ENCODE measurements at regions not wholly inside any gene's neighbourhood (a gene's known extent, or its start where the extent isn't known, plus 50 kb on each side); places are given as distances from the start of the nearest gene placed in this dataset.

GRCh38 chr3:5494905-5495519 lies 307.5 kb downstream of the EDEM1 start:
- Histone ChIP-seq H3K4me1 (ENCODE audit: insufficient read depth) (no peaks in the 10 kb centered on the region), H3K4me3 (no peak overlapping the region), H3K36me3 (no peaks in the 10 kb centered on the region), H3K9me3 (no peaks in the 10 kb centered on the region), H3K27me3 (no peaks in the 10 kb centered on the region), H3K27ac (no peak overlapping the region)
- no peak for TF ChIP-seq POLR2A (IDR thresholded peaks at IDR 0.05)
- TF ChIP-seq CTCF (IDR thresholded peaks at IDR 0.05), result no peak
- TF ChIP-seq EP300 (IDR thresholded peaks at IDR 0.05), result no peak
- 67 to 84% methylated on average over 3 of the region's 3 CpGs; no CpG with 5 or more reads in 1 of the 3 donors for WGBS, 3 donors
- no peak for DNase-seq
- intact Hi-C loops (cut with DNase I), result no loop called here

GRCh38 chr3:5497497-5497896 lies 310.0 kb downstream of the EDEM1 start:
- TF ChIP-seq POLR2A (IDR thresholded peaks at IDR 0.05), result no peak
- no peak for TF ChIP-seq CTCF (IDR thresholded peaks at IDR 0.05)
- no peak for TF ChIP-seq EP300 (IDR thresholded peaks at IDR 0.05)
- no peaks in the 10 kb centered on the region for H3K36me3 ChIP-seq
- no peaks in the 10 kb centered on the region for H3K27me3 ChIP-seq
- no peaks in the 10 kb centered on the region for H3K9me3 ChIP-seq
- H3K27ac ChIP-seq, result no peak overlapping the region
- DNase-seq, result no peak
- H3K4me3 ChIP-seq, result no peak overlapping the region
- no peaks in the 10 kb centered on the region for H3K4me1 ChIP-seq (ENCODE audit: insufficient read depth)
- intact Hi-C loops (cut with DNase I), result no loop called here

- Histone ChIP-seq H3K36me3 (no peaks in the 10 kb centered on the region), H3K9me3 (no peaks in the 10 kb centered on the region), H3K27ac (no peak overlapping the region), H3K4me1 (ENCODE audit: insufficient read depth) (no peaks in the 10 kb centered on the region), H3K4me3 (no peak overlapping the region), H3K27me3 (no peaks in the 10 kb centered on the region)
- DNase-seq, result no peak
- no peak for TF ChIP-seq POLR2A (IDR thresholded peaks at IDR 0.05)
- no peak for TF ChIP-seq EP300 (IDR thresholded peaks at IDR 0.05)
- TF ChIP-seq CTCF (IDR thresholded peaks at IDR 0.05), result no peak
- intact Hi-C loops (cut with DNase I), result no loop called here
- WGBS, 3 donors, result 89 to 94% (median 93%) methylated on average over 2 of the region's 2 CpGs
Measured at GRCh38 chr3:5498981-5499380, 311.5 kb downstream of the EDEM1 start.

DNA sequence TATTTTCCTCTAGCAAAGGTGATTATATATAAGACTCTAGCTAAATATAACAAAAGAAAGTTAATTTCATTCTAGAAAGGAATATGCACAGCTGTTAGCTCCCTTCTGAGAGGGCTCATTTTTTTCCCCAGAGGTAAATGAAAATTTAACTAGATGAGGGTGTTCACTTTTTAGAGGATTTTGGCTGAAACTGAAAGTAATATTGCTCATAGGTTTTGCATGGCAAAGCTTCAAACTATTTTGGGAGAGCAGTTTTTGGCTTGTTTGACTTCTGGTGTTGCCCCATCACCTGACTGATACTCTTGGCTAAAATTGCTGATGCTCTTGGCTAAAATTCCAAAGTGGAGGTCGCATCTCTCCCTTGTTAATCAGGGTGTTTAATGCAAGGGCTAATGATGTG lies 311.9 kb downstream of the EDEM1 start:
- no peak for DNase-seq
- Histone ChIP-seq H3K4me1 (ENCODE audit: insufficient read depth) (no peaks in the 10 kb centered on the region), H3K36me3 (no peaks in the 10 kb centered on the region), H3K4me3 (no peak overlapping the region), H3K27ac (no peak overlapping the region), H3K9me3 (no peaks in the 10 kb centered on the region), H3K27me3 (no peaks in the 10 kb centered on the region)
- intact Hi-C loops (cut with DNase I), result no loop called here
- WGBS, 3 donors, result 20 to 41% (median 27%) methylated on average over 1 of the region's 1 CpG
- TF ChIP-seq EP300 (IDR thresholded peaks at IDR 0.05) (no peak), CTCF (IDR thresholded peaks at IDR 0.05) (no peak), POLR2A (IDR thresholded peaks at IDR 0.05) (no peak)
